Right lobe of liver (tissue), 4 donors: ENCODE measurements at regions not wholly inside any gene's neighbourhood (a gene's known extent, or its start where the extent isn't known, plus 50 kb on each side); places are given as distances from the start of the nearest gene placed in this dataset.

Experiments used
- POLR2A ChIP-seq: fragments of 450-650 bp; IDR thresholded peaks from one replicate; pipeline ENCODE4 v1.6.1; 2017; ENCODE audit warnings: antibody characterized with exemption, mild to moderate bottlenecking
- TF ChIP-seq, protein P1 (sequence below), 4 donors: fragments of 200-600 bp in 3 of 4; fragments of 450-650 bp in 1 of 4; IDR thresholded peaks; one replicate each; pipeline versions ENCODE4 v1.5.1 to v1.8.0; 2016 to 2022; ENCODE audit warnings: antibody characterized with exemption in 4 of 4, mild to moderate bottlenecking in 2 of 4
- donor health status: DM: no; HTN: no; CAD: no.
- donor health status: DM: no; HTN: no; CAD: no.
- donor health status: DM: no; HTN: yes; CAD: no.

DNA sequence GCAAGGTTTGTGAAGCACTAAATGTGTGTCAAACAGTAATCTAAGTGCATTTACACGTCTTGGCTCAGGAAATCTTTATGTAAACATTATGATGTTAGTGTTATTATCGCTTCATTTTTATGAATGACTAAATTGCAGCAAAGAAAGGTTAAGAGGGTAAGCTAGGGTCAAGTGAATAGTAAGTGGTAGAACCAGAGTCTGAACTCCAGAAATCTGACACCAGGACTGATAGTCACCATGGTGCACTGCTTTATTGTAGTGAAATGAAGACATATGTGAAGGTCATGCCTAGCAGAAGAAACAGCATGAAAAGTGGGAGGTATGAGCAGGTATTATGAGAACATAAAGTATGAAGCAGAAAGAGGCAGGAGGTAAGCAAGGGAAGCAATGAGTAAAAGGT is 368.7 kb upstream of the TENM4 start:
- TF ChIP-seq POLR2A = no peak
- TF ChIP-seq, protein P1, sequence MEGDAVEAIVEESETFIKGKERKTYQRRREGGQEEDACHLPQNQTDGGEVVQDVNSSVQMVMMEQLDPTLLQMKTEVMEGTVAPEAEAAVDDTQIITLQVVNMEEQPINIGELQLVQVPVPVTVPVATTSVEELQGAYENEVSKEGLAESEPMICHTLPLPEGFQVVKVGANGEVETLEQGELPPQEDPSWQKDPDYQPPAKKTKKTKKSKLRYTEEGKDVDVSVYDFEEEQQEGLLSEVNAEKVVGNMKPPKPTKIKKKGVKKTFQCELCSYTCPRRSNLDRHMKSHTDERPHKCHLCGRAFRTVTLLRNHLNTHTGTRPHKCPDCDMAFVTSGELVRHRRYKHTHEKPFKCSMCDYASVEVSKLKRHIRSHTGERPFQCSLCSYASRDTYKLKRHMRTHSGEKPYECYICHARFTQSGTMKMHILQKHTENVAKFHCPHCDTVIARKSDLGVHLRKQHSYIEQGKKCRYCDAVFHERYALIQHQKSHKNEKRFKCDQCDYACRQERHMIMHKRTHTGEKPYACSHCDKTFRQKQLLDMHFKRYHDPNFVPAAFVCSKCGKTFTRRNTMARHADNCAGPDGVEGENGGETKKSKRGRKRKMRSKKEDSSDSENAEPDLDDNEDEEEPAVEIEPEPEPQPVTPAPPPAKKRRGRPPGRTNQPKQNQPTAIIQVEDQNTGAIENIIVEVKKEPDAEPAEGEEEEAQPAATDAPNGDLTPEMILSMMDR (IDR thresholded peaks at IDR 0.05) = no peak
